ENCODE measurements at regions not wholly inside any gene's neighbourhood (a gene's known extent, or its start where the extent isn't known, plus 50 kb on each side); places are given as distances from the start of the nearest gene placed in this dataset.

- TF ChIP-seq POLR2A (IDR thresholded peaks at IDR 0.05) (no peak), CTCF (IDR thresholded peaks at IDR 0.05) (no peak), EP300 (IDR thresholded peaks at IDR 0.05) (no peak)
These were observed 62.7 kb upstream of the TAF1B start for GRCh38 chr2:9780368-9781130.

Data from stomach (tissue), 4 donors.